H1 (cell line): ENCODE measurements at regions not wholly inside any gene's neighbourhood (a gene's known extent, or its start where the extent isn't known, plus 50 kb on each side); places are given as distances from the start of the nearest gene placed in this dataset.

Source experiments
- CTCF ChIA-PET: fragments of 300-600 bp; sonication (Branson Sonifier 250); formaldehyde crosslinking; loops from one replicate; lab custom pipeline; 2021; ENCODE audit not compliant: partially characterized antibody; lab: Charles Lee
- POLR2A ChIA-PET: fragments of 300-600 bp; sonication (Branson Sonifier 250); formaldehyde crosslinking; loops from one replicate; lab custom pipeline; 2021; ENCODE audit warnings: inconsistent platforms; ENCODE audit not compliant: partially characterized antibody; lab: Charles Lee
- DNase-seq, 2 experiments: peaks; one replicate each; pipeline versions ENCODE4 v3.0.0 to v3.0.0-alpha.2; 2010 to 2022; ENCODE audit warnings: low spot score in 2 of 2, low read depth in 1 of 2, mixed read lengths in 1 of 2
- FAIRE-seq: peaks from 2 replicates; lab custom pipeline; 2011; peaks lifted over from hg19 to GRCh38; lab: Jason Lieb, UNC
- H2AFZ ChIP-seq: 2 replicates; pipeline ENCODE4 v1.8.1; 2012; ENCODE audit warnings: low read length, inconsistent platforms
- H2AK5ac ChIP-seq: 2 replicates; pipeline ENCODE4 v1.6.1; 2013; ENCODE audit warnings: low read depth, low read length
- H2BK120ac ChIP-seq: replicated peaks from 2 replicates; pipeline ENCODE3; 2013; ENCODE audit warnings: low read depth, low read length, inconsistent platforms
- H2BK12ac ChIP-seq: 2 replicates; pipeline ENCODE4 v1.6.1; 2013; ENCODE audit warnings: low read depth, low read length
- H2BK15ac ChIP-seq: 2 replicates; pipeline ENCODE4 v1.6.1; 2013; ENCODE audit warnings: low read length
- H2BK20ac ChIP-seq: 2 replicates; pipeline ENCODE4 v1.6.1; 2013; ENCODE audit warnings: low read length
- H2BK5ac ChIP-seq: 2 replicates; pipeline ENCODE4 v1.6.1; 2013; ENCODE audit warnings: low read depth, low read length
- H3K14ac ChIP-seq: 2 replicates; pipeline ENCODE4 v1.6.1; 2013; ENCODE audit warnings: inconsistent platforms; ENCODE audit not compliant: insufficient read length
- H3K18ac ChIP-seq: 2 replicates; pipeline ENCODE4 v1.6.1; 2013; ENCODE audit warnings: low read length; ENCODE audit errors: extremely low read depth
- H3K23ac ChIP-seq: 2 replicates; pipeline ENCODE4 v1.6.1; 2013; ENCODE audit warnings: inconsistent platforms; ENCODE audit not compliant: insufficient read length
- H3K23me2 ChIP-seq: 2 replicates; pipeline ENCODE4 v1.6.1; 2013; ENCODE audit warnings: low read depth, low read length
- H3K27ac ChIP-seq: 2 replicates; pipeline ENCODE4 v1.6.1; 2011; ENCODE audit warnings: low read depth, low read length, inconsistent platforms
- H3K27me3 ChIP-seq, 4 experiments: replicated peaks in 1 of 4; 1 replicate in 1 of 4; 2 replicates in 3 of 4; pipeline versions ENCODE4 v1.6.1 to v1.8.1; 2011 to 2013; ENCODE audit warnings: low read length in 3 of 4, mild to moderate bottlenecking in 3 of 4, inconsistent platforms in 2 of 4, mixed read lengths in 2 of 4, moderate library complexity in 1 of 4; ENCODE audit not compliant: control insufficient read depth in 3 of 4, insufficient read depth in 3 of 4; ENCODE audit errors: extremely low read depth in 1 of 4
- H3K36me3 ChIP-seq, 4 experiments: 2 replicates each; pipeline versions ENCODE4 v1.6.1 to v1.8.1; 2011 to 2013; ENCODE audit warnings: mild to moderate bottlenecking in 4 of 4, low read length in 3 of 4, moderate library complexity in 2 of 4, control low read depth in 1 of 4, inconsistent platforms in 1 of 4; ENCODE audit not compliant: insufficient read depth in 4 of 4, control insufficient read depth in 2 of 4
- H3K4ac ChIP-seq: replicated peaks from 2 replicates; pipeline ENCODE3; 2013; ENCODE audit warnings: low read length, low read depth, mixed read lengths, inconsistent platforms; ENCODE audit not compliant: insufficient read length
- H3K4me1 ChIP-seq, 4 experiments: replicated peaks in 1 of 4; 1 replicate in 1 of 4; 2 replicates in 3 of 4; pipeline versions ENCODE4 v1.6.1 to v1.8.1; 2011 to 2013; ENCODE audit warnings: low read length in 3 of 4, inconsistent platforms in 2 of 4, mixed read lengths in 1 of 4; ENCODE audit not compliant: insufficient read depth in 4 of 4, control insufficient read depth in 3 of 4
- H3K4me2 ChIP-seq, 2 experiments: 2 replicates each; pipeline versions ENCODE4 v1.6.1 to v1.8.1; 2011 to 2013; ENCODE audit warnings: low read depth in 2 of 2, low read length in 2 of 2, control low read depth in 1 of 2, inconsistent platforms in 1 of 2, mild to moderate bottlenecking in 1 of 2; ENCODE audit not compliant: insufficient read depth in 1 of 2
- H3K4me3 ChIP-seq, 4 experiments: fragments of 200-600, 300-600 bp in 1 of 4; sonication (generic), shearing (Covaris generic), sonication (Bioruptor Twin) in 1 of 4; 2 replicates each; pipeline versions ENCODE4 v1.5.1 to v1.8.1; 2011 to 2016; ENCODE audit warnings: low read length in 4 of 4, low read depth in 3 of 4, control low read depth in 2 of 4, inconsistent platforms in 2 of 4, mild to moderate bottlenecking in 2 of 4, mixed read lengths in 1 of 4, moderate library complexity in 1 of 4; ENCODE audit not compliant: insufficient read depth in 2 of 4; ENCODE audit errors: extremely low read depth in 1 of 4
- H3K56ac ChIP-seq: replicated peaks from 2 replicates; pipeline ENCODE3; 2013; ENCODE audit warnings: low read depth, mild to moderate bottlenecking, mixed read lengths, low read length, inconsistent platforms; ENCODE audit not compliant: insufficient read length
- H3K79me1 ChIP-seq: 2 replicates; pipeline ENCODE4 v1.6.1; 2013; ENCODE audit warnings: low read depth, low read length, control low read depth
- H3K79me2 ChIP-seq, 2 experiments: 2 replicates each; pipeline versions ENCODE4 v1.6.1 to v1.8.1; 2012 to 2013; ENCODE audit warnings: low read length in 2 of 2, mild to moderate bottlenecking in 2 of 2, inconsistent platforms in 1 of 2; ENCODE audit not compliant: insufficient read depth in 2 of 2, control insufficient read depth in 1 of 2
- H3K9ac ChIP-seq, 4 experiments: replicated peaks in 1 of 4; 1 replicate in 1 of 4; 2 replicates in 3 of 4; pipeline versions ENCODE4 v1.6.1 to v1.8.1; 2011 to 2013; ENCODE audit warnings: low read depth in 3 of 4, low read length in 3 of 4, control low read depth in 2 of 4, mild to moderate bottlenecking in 2 of 4, moderate library complexity in 2 of 4, inconsistent platforms in 1 of 4; ENCODE audit errors: extremely low read depth in 1 of 4
- H3K9me3 ChIP-seq, 2 experiments: 2 replicates each; pipeline versions ENCODE4 v1.6.1 to v1.8.1; 2012 to 2013; ENCODE audit warnings: mild to moderate bottlenecking in 2 of 2, moderate library complexity in 2 of 2, control low read depth in 1 of 2, inconsistent platforms in 1 of 2, low read depth in 1 of 2, low read length in 1 of 2, mixed read lengths in 1 of 2; ENCODE audit not compliant: insufficient read depth in 2 of 2
- H4K20me1 ChIP-seq, 2 experiments: replicated peaks in 1 of 2; 2 replicates each; pipeline versions ENCODE3 to v1.8.1; 2011 to 2013; ENCODE audit warnings: inconsistent platforms in 2 of 2, low read length in 2 of 2, mild to moderate bottlenecking in 1 of 2; ENCODE audit not compliant: insufficient read depth in 2 of 2, control insufficient read depth in 1 of 2
- H4K5ac ChIP-seq: 2 replicates; pipeline ENCODE4 v1.6.1; 2013; ENCODE audit warnings: low read length, low read depth, mixed read lengths, inconsistent platforms; ENCODE audit not compliant: insufficient read length
- H4K8ac ChIP-seq: 2 replicates; pipeline ENCODE4 v1.8.0; 2013; ENCODE audit warnings: mild to moderate bottlenecking, moderate library complexity, low read length, inconsistent platforms; ENCODE audit not compliant: insufficient read depth; ENCODE audit errors: extremely low read depth
- H4K91ac ChIP-seq: replicated peaks from 2 replicates; pipeline ENCODE3; 2013; ENCODE audit warnings: low read length, mixed read lengths, inconsistent platforms; ENCODE audit not compliant: insufficient read length
- CEBPB ChIP-seq: IDR thresholded peaks from 2 replicates; pipeline ENCODE4 v1.6.1; 2012; ENCODE audit warnings: low read depth, low read length
- CHD1 ChIP-seq: IDR thresholded peaks from 2 replicates; pipeline ENCODE4 v1.6.1; 2012; ENCODE audit warnings: low read depth, low read length, improper control_type of control experiment
- CHD2 ChIP-seq: IDR thresholded peaks from 2 replicates; pipeline ENCODE4 v1.6.1; 2012; ENCODE audit warnings: low read length, improper control_type of control experiment
- CTBP2 ChIP-seq: IDR thresholded peaks from 2 replicates; pipeline ENCODE4 v1.7.0; 2011; ENCODE audit warnings: borderline replicate concordance, mild to moderate bottlenecking, moderate library complexity, mixed read lengths, low read length; ENCODE audit not compliant: insufficient read depth, insufficient read length
- GABPA ChIP-seq: IDR thresholded peaks from 2 replicates; pipeline ENCODE4 v1.6.1; 2011; ENCODE audit warnings: mild to moderate bottlenecking, low read length, moderate library complexity, borderline replicate concordance; ENCODE audit not compliant: insufficient read depth
- KDM1A ChIP-seq: fragments of 200-600, 300-600 bp; sonication (generic); IDR thresholded peaks from 2 replicates; pipeline ENCODE4 v1.7.1; 2016; ENCODE audit warnings: mild to moderate bottlenecking, low read length, borderline replicate concordance
- KDM4A ChIP-seq: IDR thresholded peaks from one replicate; pipeline ENCODE4 v1.7.1; 2012; ENCODE audit warnings: low read depth, mild to moderate bottlenecking, moderate library complexity, low read length, inconsistent platforms; ENCODE audit not compliant: severe bottlenecking
- POLR2AphosphoS5 ChIP-seq: IDR thresholded peaks from 2 replicates; pipeline ENCODE4 v1.6.1; 2011; ENCODE audit warnings: low read depth, low read length
- RFX5 ChIP-seq: IDR thresholded peaks from 2 replicates; pipeline ENCODE4 v1.6.1; 2011; ENCODE audit warnings: low read depth, low read length, improper control_type of control experiment, borderline replicate concordance
- SIRT6 ChIP-seq: IDR thresholded peaks from one replicate; pipeline ENCODE4 v1.7.1; 2012; ENCODE audit warnings: low read length, inconsistent platforms
- SIX5 ChIP-seq: IDR thresholded peaks from 2 replicates; pipeline ENCODE4 v1.6.1; 2011; ENCODE audit warnings: mild to moderate bottlenecking, low read depth, low read length
- SUZ12 ChIP-seq: fragments of 200-600 bp; sonication (generic); IDR thresholded peaks from 2 replicates; pipeline ENCODE4 v1.6.1; 2012; ENCODE audit warnings: mild to moderate bottlenecking, inconsistent platforms, low read length, moderate library complexity, mixed read lengths
- TCF12 ChIP-seq: IDR thresholded peaks from 2 replicates; pipeline ENCODE4 v1.6.1; 2011; ENCODE audit warnings: low read depth, mild to moderate bottlenecking, low read length
- WGBS, 2 experiments: shearing (Covaris generic) in 1 of 2; methylation state at CpG; one replicate each; pipeline versions ENCODE4 v1.1.6 to v1.1.7; 2013 to 2015; ENCODE audit warnings: low lambda C conversion rate in 2 of 2, mixed read lengths in 2 of 2, inconsistent platforms in 1 of 2, low coverage in 1 of 2, missing lambda C conversion rate in 1 of 2; ENCODE audit not compliant: insufficient replicate concordance in 2 of 2, insufficient coverage in 1 of 2, insufficient read length in 1 of 2; ENCODE audit errors: extremely low coverage in 1 of 2, missing lambda C conversion rate in 1 of 2; 5-methylcytosine and 5-hydroxymethylcytosine counted together

DNA sequence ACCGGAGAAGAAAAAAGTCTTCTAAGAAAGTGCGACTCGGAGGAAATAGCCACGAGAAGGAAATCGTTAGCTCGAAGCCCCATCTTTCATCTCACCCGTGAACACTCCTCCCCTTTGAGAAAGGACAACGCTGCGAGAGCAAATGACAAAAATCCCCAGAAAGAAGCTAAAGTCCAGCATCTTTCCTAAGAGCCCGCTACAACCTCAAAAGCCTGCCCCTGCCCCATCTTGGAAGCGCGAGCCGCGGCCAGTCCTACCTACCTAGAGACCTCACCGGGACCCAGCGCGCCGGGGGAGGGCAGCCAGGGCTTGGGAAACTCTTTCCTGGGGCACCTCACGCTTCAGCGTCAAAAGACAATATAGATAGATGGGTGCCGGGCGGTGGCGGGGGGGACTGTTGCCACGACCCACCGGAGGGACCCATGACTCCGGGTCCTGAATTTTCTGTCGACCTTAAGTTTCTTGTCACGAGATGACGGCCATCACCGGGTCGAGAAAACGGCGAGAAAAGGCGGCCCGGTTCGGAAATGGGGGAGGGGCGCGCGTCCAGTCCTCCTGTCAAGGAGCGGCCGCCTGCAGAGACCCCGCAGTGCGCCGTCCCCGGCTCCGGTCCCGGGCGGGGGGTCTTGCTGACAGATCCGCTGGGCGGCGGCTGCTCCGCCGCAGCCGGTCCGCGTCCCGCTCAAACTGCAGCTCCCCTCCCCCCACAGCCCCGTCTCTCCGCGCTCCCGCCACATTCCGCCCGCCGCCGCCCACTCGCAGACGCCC, 65.9 kb downstream of the KCNRG start:
- H3K79me2 ChIP-seq, result peaks cover 0 to 48% of the 10 kb centered on the region in 2 experiments; a peak in 2 of 4 replicates
- POLR2A ChIA-PET, result interaction anchor here (1.1 to 4.6 kb wide), 10 partner anchors 9 to 145 kb away, joined by 3 to 39 read pairs (median 6); partner anchors contain the start of genes SPRYD7 and TRIM13
- peaks cover 8 to 10% of the 10 kb centered on the region in 2 experiments for H4K20me1 ChIP-seq
- H2AK5ac ChIP-seq, result no peak overlapping the region
- no peak overlapping the region for H2BK20ac ChIP-seq
- H3K23me2 ChIP-seq, result peaks cover 15% of the 10 kb centered on the region
- H2BK5ac ChIP-seq, result 0 out of 2 replicates have a peak overlapping the region, but pooled peaks have one; percentile 39
- no peak overlapping the region for H2AFZ ChIP-seq
- H3K23ac ChIP-seq, result no peak overlapping the region
- no peaks in the 10 kb centered on the region for H3K79me1 ChIP-seq
- H3K56ac ChIP-seq, result peak overlapping the region; percentile 56
- DNase-seq (peak in 1 of 2 experiments; percentile 76), FAIRE-seq (no peak)
- no peak overlapping the region for H2BK120ac ChIP-seq
- H3K4me2 ChIP-seq, result peak overlapping the region; percentile 75 to 84
- no peaks in the 10 kb centered on the region for H3K36me3 ChIP-seq
- peak overlapping the region; percentile 75; the same call in 1 of the 2 replicates for H3K27ac ChIP-seq
- H3K14ac ChIP-seq, result no peak overlapping the region
- H3K4ac ChIP-seq, result peak overlapping the region; percentile 21
- WGBS, 2 experiments, result 1% methylated on average over 43 of the region's 67 CpGs; no CpG with 5 or more reads in 1 of the 2 experiments
- H3K4me3 ChIP-seq, result peak overlapping the region; percentile 66 to 85 (median 69)
- H3K9ac ChIP-seq, result peak overlapping the region; percentile 66 to 89 (median 76)
- peaks cover 0 to 8% (median 3%) of the 10 kb centered on the region in 4 experiments; a peak in 3 of 7 replicates for H3K4me1 ChIP-seq
- H4K5ac ChIP-seq, result peak overlapping the region; percentile 75
- peak overlapping the region; percentile 94 for H4K8ac ChIP-seq
- no peak overlapping the region; the same call in 1 of the 2 replicates for H3K18ac ChIP-seq
- no peak overlapping the region for H2BK12ac ChIP-seq
- no peak overlapping the region for H4K91ac ChIP-seq
- H2BK15ac ChIP-seq, result no peak overlapping the region
- H3K9me3 ChIP-seq, result no peaks in the 10 kb centered on the region
- H3K27me3 ChIP-seq, result no peaks in the 10 kb centered on the region; a peak in 2 of 7 replicates
- CTCF ChIA-PET, result interaction anchor here (0.7 to 7.4 kb wide), 9 partner anchors 17 to 105 kb away, joined by 3 to 45 read pairs (median 4); partner anchors contain the start of gene TRIM13
- TF ChIP-seq KDM4A, result peak; percentile 69
- TF ChIP-seq CTBP2, result peak; percentile 17
- no peak for TF ChIP-seq SIRT6
- TF ChIP-seq GABPA, result no peak
- no peak for TF ChIP-seq SIX5
- TF ChIP-seq CEBPB, result no peak
- no peak for TF ChIP-seq SUZ12
- TF ChIP-seq RFX5, result no peak
- TF ChIP-seq CHD2, result no peak
- no peak for TF ChIP-seq KDM1A
- no peak for TF ChIP-seq CHD1
- TF ChIP-seq TCF12, result no peak
- no peak for TF ChIP-seq POLR2AphosphoS5
